H1 (cell line): ENCODE measurements at regions not wholly inside any gene's neighbourhood (a gene's known extent, or its start where the extent isn't known, plus 50 kb on each side); places are given as distances from the start of the nearest gene placed in this dataset.

Experiments used
- CTCF ChIA-PET: fragments of 300-600 bp; sonication (Branson Sonifier 250); formaldehyde crosslinking; loops from one replicate; lab custom pipeline; 2021; ENCODE audit not compliant: partially characterized antibody; lab: Charles Lee
- POLR2A ChIA-PET: fragments of 300-600 bp; sonication (Branson Sonifier 250); formaldehyde crosslinking; loops from one replicate; lab custom pipeline; 2021; ENCODE audit warnings: inconsistent platforms; ENCODE audit not compliant: partially characterized antibody; lab: Charles Lee
- DNase-seq, 2 experiments: peaks; one replicate each; pipeline versions ENCODE4 v3.0.0 to v3.0.0-alpha.2; 2010 to 2022; ENCODE audit warnings: low spot score in 2 of 2, low read depth in 1 of 2, mixed read lengths in 1 of 2
- FAIRE-seq: peaks from 2 replicates; lab custom pipeline; 2011; peaks lifted over from hg19 to GRCh38; lab: Jason Lieb, UNC
- H2AFZ ChIP-seq: 2 replicates; pipeline ENCODE4 v1.8.1; 2012; ENCODE audit warnings: low read length, inconsistent platforms
- H2AK5ac ChIP-seq: 2 replicates; pipeline ENCODE4 v1.6.1; 2013; ENCODE audit warnings: low read depth, low read length
- H2BK120ac ChIP-seq: replicated peaks from 2 replicates; pipeline ENCODE3; 2013; ENCODE audit warnings: low read depth, low read length, inconsistent platforms
- H2BK12ac ChIP-seq: 2 replicates; pipeline ENCODE4 v1.6.1; 2013; ENCODE audit warnings: low read depth, low read length
- H2BK15ac ChIP-seq: 2 replicates; pipeline ENCODE4 v1.6.1; 2013; ENCODE audit warnings: low read length
- H2BK20ac ChIP-seq: 2 replicates; pipeline ENCODE4 v1.6.1; 2013; ENCODE audit warnings: low read length
- H2BK5ac ChIP-seq: 2 replicates; pipeline ENCODE4 v1.6.1; 2013; ENCODE audit warnings: low read depth, low read length
- H3K14ac ChIP-seq: 2 replicates; pipeline ENCODE4 v1.6.1; 2013; ENCODE audit warnings: inconsistent platforms; ENCODE audit not compliant: insufficient read length
- H3K18ac ChIP-seq: 2 replicates; pipeline ENCODE4 v1.6.1; 2013; ENCODE audit warnings: low read length; ENCODE audit errors: extremely low read depth
- H3K23ac ChIP-seq: 2 replicates; pipeline ENCODE4 v1.6.1; 2013; ENCODE audit warnings: inconsistent platforms; ENCODE audit not compliant: insufficient read length
- H3K23me2 ChIP-seq: 2 replicates; pipeline ENCODE4 v1.6.1; 2013; ENCODE audit warnings: low read depth, low read length
- H3K27ac ChIP-seq: 2 replicates; pipeline ENCODE4 v1.6.1; 2011; ENCODE audit warnings: low read depth, low read length, inconsistent platforms
- H3K27me3 ChIP-seq, 4 experiments: replicated peaks in 1 of 4; 1 replicate in 1 of 4; 2 replicates in 3 of 4; pipeline versions ENCODE4 v1.6.1 to v1.8.1; 2011 to 2013; ENCODE audit warnings: low read length in 3 of 4, mild to moderate bottlenecking in 3 of 4, inconsistent platforms in 2 of 4, mixed read lengths in 2 of 4, moderate library complexity in 1 of 4; ENCODE audit not compliant: control insufficient read depth in 3 of 4, insufficient read depth in 3 of 4; ENCODE audit errors: extremely low read depth in 1 of 4
- H3K36me3 ChIP-seq, 4 experiments: 2 replicates each; pipeline versions ENCODE4 v1.6.1 to v1.8.1; 2011 to 2013; ENCODE audit warnings: mild to moderate bottlenecking in 4 of 4, low read length in 3 of 4, moderate library complexity in 2 of 4, control low read depth in 1 of 4, inconsistent platforms in 1 of 4; ENCODE audit not compliant: insufficient read depth in 4 of 4, control insufficient read depth in 2 of 4
- H3K4ac ChIP-seq: replicated peaks from 2 replicates; pipeline ENCODE3; 2013; ENCODE audit warnings: low read length, low read depth, mixed read lengths, inconsistent platforms; ENCODE audit not compliant: insufficient read length
- H3K4me1 ChIP-seq, 4 experiments: replicated peaks in 1 of 4; 1 replicate in 1 of 4; 2 replicates in 3 of 4; pipeline versions ENCODE4 v1.6.1 to v1.8.1; 2011 to 2013; ENCODE audit warnings: low read length in 3 of 4, inconsistent platforms in 2 of 4, mixed read lengths in 1 of 4; ENCODE audit not compliant: insufficient read depth in 4 of 4, control insufficient read depth in 3 of 4
- H3K4me2 ChIP-seq, 2 experiments: 2 replicates each; pipeline versions ENCODE4 v1.6.1 to v1.8.1; 2011 to 2013; ENCODE audit warnings: low read depth in 2 of 2, low read length in 2 of 2, control low read depth in 1 of 2, inconsistent platforms in 1 of 2, mild to moderate bottlenecking in 1 of 2; ENCODE audit not compliant: insufficient read depth in 1 of 2
- H3K4me3 ChIP-seq, 4 experiments: fragments of 200-600, 300-600 bp in 1 of 4; sonication (generic), shearing (Covaris generic), sonication (Bioruptor Twin) in 1 of 4; 2 replicates each; pipeline versions ENCODE4 v1.5.1 to v1.8.1; 2011 to 2016; ENCODE audit warnings: low read length in 4 of 4, low read depth in 3 of 4, control low read depth in 2 of 4, inconsistent platforms in 2 of 4, mild to moderate bottlenecking in 2 of 4, mixed read lengths in 1 of 4, moderate library complexity in 1 of 4; ENCODE audit not compliant: insufficient read depth in 2 of 4; ENCODE audit errors: extremely low read depth in 1 of 4
- H3K56ac ChIP-seq: replicated peaks from 2 replicates; pipeline ENCODE3; 2013; ENCODE audit warnings: low read depth, mild to moderate bottlenecking, mixed read lengths, low read length, inconsistent platforms; ENCODE audit not compliant: insufficient read length
- H3K79me1 ChIP-seq: 2 replicates; pipeline ENCODE4 v1.6.1; 2013; ENCODE audit warnings: low read depth, low read length, control low read depth
- H3K79me2 ChIP-seq, 2 experiments: 2 replicates each; pipeline versions ENCODE4 v1.6.1 to v1.8.1; 2012 to 2013; ENCODE audit warnings: low read length in 2 of 2, mild to moderate bottlenecking in 2 of 2, inconsistent platforms in 1 of 2; ENCODE audit not compliant: insufficient read depth in 2 of 2, control insufficient read depth in 1 of 2
- H3K9ac ChIP-seq, 4 experiments: replicated peaks in 1 of 4; 1 replicate in 1 of 4; 2 replicates in 3 of 4; pipeline versions ENCODE4 v1.6.1 to v1.8.1; 2011 to 2013; ENCODE audit warnings: low read depth in 3 of 4, low read length in 3 of 4, control low read depth in 2 of 4, mild to moderate bottlenecking in 2 of 4, moderate library complexity in 2 of 4, inconsistent platforms in 1 of 4; ENCODE audit errors: extremely low read depth in 1 of 4
- H3K9me3 ChIP-seq, 2 experiments: 2 replicates each; pipeline versions ENCODE4 v1.6.1 to v1.8.1; 2012 to 2013; ENCODE audit warnings: mild to moderate bottlenecking in 2 of 2, moderate library complexity in 2 of 2, control low read depth in 1 of 2, inconsistent platforms in 1 of 2, low read depth in 1 of 2, low read length in 1 of 2, mixed read lengths in 1 of 2; ENCODE audit not compliant: insufficient read depth in 2 of 2
- H4K20me1 ChIP-seq, 2 experiments: replicated peaks in 1 of 2; 2 replicates each; pipeline versions ENCODE3 to v1.8.1; 2011 to 2013; ENCODE audit warnings: inconsistent platforms in 2 of 2, low read length in 2 of 2, mild to moderate bottlenecking in 1 of 2; ENCODE audit not compliant: insufficient read depth in 2 of 2, control insufficient read depth in 1 of 2
- H4K5ac ChIP-seq: 2 replicates; pipeline ENCODE4 v1.6.1; 2013; ENCODE audit warnings: low read length, low read depth, mixed read lengths, inconsistent platforms; ENCODE audit not compliant: insufficient read length
- H4K8ac ChIP-seq: 2 replicates; pipeline ENCODE4 v1.8.0; 2013; ENCODE audit warnings: mild to moderate bottlenecking, moderate library complexity, low read length, inconsistent platforms; ENCODE audit not compliant: insufficient read depth; ENCODE audit errors: extremely low read depth
- H4K91ac ChIP-seq: replicated peaks from 2 replicates; pipeline ENCODE3; 2013; ENCODE audit warnings: low read length, mixed read lengths, inconsistent platforms; ENCODE audit not compliant: insufficient read length
- CBX8 ChIP-seq: fragments of 300-800, 300-1000 bp; sonication (generic); IDR thresholded peaks from 2 replicates; pipeline ENCODE4 v1.7.1; 2016; ENCODE audit warnings: low read depth, low read length, borderline replicate concordance
- CHD2 ChIP-seq: IDR thresholded peaks from 2 replicates; pipeline ENCODE4 v1.6.1; 2012; ENCODE audit warnings: low read length, improper control_type of control experiment
- FOSL1 ChIP-seq: IDR thresholded peaks from 2 replicates; pipeline ENCODE4 v1.6.1; 2011; ENCODE audit warnings: mild to moderate bottlenecking, low read depth, low read length, moderate library complexity; ENCODE audit not compliant: insufficient read depth
- MAFK ChIP-seq: IDR thresholded peaks from 2 replicates; pipeline ENCODE4 v1.6.1; 2012; ENCODE audit warnings: low read depth, mild to moderate bottlenecking, improper control_type of control experiment, low read length
- RXRA ChIP-seq: IDR thresholded peaks from 2 replicates; pipeline ENCODE4 v1.6.1; 2011; ENCODE audit warnings: low read depth, mild to moderate bottlenecking, low read length, moderate library complexity; ENCODE audit not compliant: insufficient read depth
- SP4 ChIP-seq: IDR thresholded peaks from 2 replicates; pipeline ENCODE4 v1.6.1; 2012; ENCODE audit warnings: low read length, inconsistent platforms
- WGBS, 2 experiments: shearing (Covaris generic) in 1 of 2; methylation state at CpG; one replicate each; pipeline versions ENCODE4 v1.1.6 to v1.1.7; 2013 to 2015; ENCODE audit warnings: low lambda C conversion rate in 2 of 2, mixed read lengths in 2 of 2, inconsistent platforms in 1 of 2, low coverage in 1 of 2, missing lambda C conversion rate in 1 of 2; ENCODE audit not compliant: insufficient replicate concordance in 2 of 2, insufficient coverage in 1 of 2, insufficient read length in 1 of 2; ENCODE audit errors: extremely low coverage in 1 of 2, missing lambda C conversion rate in 1 of 2; 5-methylcytosine and 5-hydroxymethylcytosine counted together

- Histone ChIP-seq H3K4me3 (no peak overlapping the region), H3K4ac (no peak overlapping the region), H4K20me1 (no peaks in the 10 kb centered on the region), H2BK15ac (no peak overlapping the region), H3K27ac (no peak overlapping the region), H3K23ac (no peak overlapping the region), H3K4me2 (no peak overlapping the region), H2BK120ac (no peak overlapping the region), H3K23me2 (no peaks in the 10 kb centered on the region), H3K14ac (no peak overlapping the region), H2BK5ac (no peak overlapping the region), H3K36me3 (no peaks in the 10 kb centered on the region), H3K27me3 (no peaks in the 10 kb centered on the region), H3K18ac (no peak overlapping the region), H3K56ac (no peak overlapping the region), H2BK20ac (no peak overlapping the region), H3K79me2 (no peaks in the 10 kb centered on the region), H4K8ac (no peak overlapping the region), H3K79me1 (no peaks in the 10 kb centered on the region), H4K91ac (no peak overlapping the region), H3K4me1 (no peaks in the 10 kb centered on the region), H3K9me3 (no peaks in the 10 kb centered on the region), H3K9ac (no peak overlapping the region), H2AFZ (no peak overlapping the region), H2BK12ac (no peak overlapping the region), H2AK5ac (no peak overlapping the region), H4K5ac (no peak overlapping the region)
- WGBS, 2 experiments: 85% methylated on average over 3 of the region's 3 CpGs; no CpG with 5 or more reads in 1 of the 2 experiments
- no peak for FAIRE-seq
- no peak for TF ChIP-seq MAFK
- no peak for TF ChIP-seq CBX8
- no peak for TF ChIP-seq FOSL1
- no peak for TF ChIP-seq CHD2
- TF ChIP-seq SP4: no peak
- no peak for TF ChIP-seq RXRA
- CTCF ChIA-PET: no interaction called here
- no peak for DNase-seq
- POLR2A ChIA-PET: no interaction called here
Observed at GRCh38 chr6:74942130-74942529, 263.7 kb downstream of the COL12A1 start.
